C4-2B (cell line): ENCODE measurements at regions not wholly inside any gene's neighbourhood (a gene's known extent, or its start where the extent isn't known, plus 50 kb on each side); places are given as distances from the start of the nearest gene placed in this dataset.

Experiments used
- H3K27ac ChIP-seq: fragments of 450-650 bp; 2 replicates; pipeline ENCODE4 v1.5.1; 2017
- CTCF ChIP-seq: fragments of 450-650 bp; conservative IDR thresholded peaks from 2 replicates; pipeline ENCODE4 v1.5.1; 2017; ENCODE audit warnings: mild to moderate bottlenecking
- ZFX ChIP-seq: fragments of 450-650 bp; IDR thresholded peaks from 2 replicates; pipeline ENCODE4 v1.6.1; 2017

GRCh38 chr2:203646961-203647360 is 59.5 kb upstream of the CD28 start:
- peak overlapping the region; percentile 8; the same call in 1 of the 2 replicates for H3K27ac ChIP-seq
- TF ChIP-seq ZFX, result no peak
- TF ChIP-seq CTCF, result no peak

GRCh38 chr2:203647579-203647978 is 58.9 kb upstream of the CD28 start:
- TF ChIP-seq CTCF (no peak), ZFX (no peak)
- no peak overlapping the region for H3K27ac ChIP-seq

GRCh38 chr2:203648273-203648672 is 58.2 kb upstream of the CD28 start:
- no peak overlapping the region for H3K27ac ChIP-seq
- TF ChIP-seq CTCF, result no peak
- no peak for TF ChIP-seq ZFX

GRCh38 chr2:203649176-203649814 is 57.1 kb upstream of the CD28 start:
- TF ChIP-seq CTCF (no peak), ZFX (no peak)
- peak overlapping the region; percentile 60 for H3K27ac ChIP-seq

- peak overlapping the region; percentile 37 for H3K27ac ChIP-seq
- peak; percentile 67 for TF ChIP-seq CTCF
- TF ChIP-seq ZFX, result no peak
Measured at GRCh38 chr2:203650860-203651613, 55.4 kb upstream of the CD28 start.

GRCh38 chr2:203651621-203652020 is 54.8 kb upstream of the CD28 start:
- TF ChIP-seq CTCF (peak; percentile 34), ZFX (no peak)
- H3K27ac ChIP-seq, result no peak overlapping the region

- TF ChIP-seq CTCF, result no peak
- no peak overlapping the region for H3K27ac ChIP-seq
Measured at GRCh38 chr2:203654826-203655225, 51.6 kb upstream of the CD28 start.
